ENCODE measurements at regions not wholly inside any gene's neighbourhood (a gene's known extent, or its start where the extent isn't known, plus 50 kb on each side); places are given as distances from the start of the nearest gene placed in this dataset.

GRCh38 chr6:21299216-21299615, 294.3 kb upstream of the SOX4 start:
- H3K36me3 ChIP-seq = no peaks in the 10 kb centered on the region
- no peak overlapping the region for H3K27ac ChIP-seq
- H3K4me3 ChIP-seq = no peak overlapping the region
- no peak for DNase-seq
- no peaks in the 10 kb centered on the region for H3K4me1 ChIP-seq
- TF ChIP-seq POLR2A (IDR thresholded peaks at IDR 0.05) = no peak
- no peak for TF ChIP-seq CTCF (IDR thresholded peaks at IDR 0.05)
- H3K27me3 ChIP-seq = no peaks in the 10 kb centered on the region
- H3K9me3 ChIP-seq = no peaks in the 10 kb centered on the region

- Histone ChIP-seq H3K4me3 (no peak overlapping the region), H3K27me3 (no peaks in the 10 kb centered on the region), H3K9me3 (no peaks in the 10 kb centered on the region), H3K27ac (no peak overlapping the region), H3K4me1 (no peaks in the 10 kb centered on the region), H3K36me3 (no peaks in the 10 kb centered on the region)
- no peak for TF ChIP-seq POLR2A (IDR thresholded peaks at IDR 0.05)
- TF ChIP-seq CTCF (IDR thresholded peaks at IDR 0.05) = no peak
- DNase-seq = no peak
Observed at GRCh38 chr6:21300439-21300838, 293.1 kb upstream of the SOX4 start.

GRCh38 chr6:21305893-21306332, 287.6 kb upstream of the SOX4 start:
- TF ChIP-seq POLR2A (IDR thresholded peaks at IDR 0.05) (no peak), CTCF (IDR thresholded peaks at IDR 0.05) (peak in 1 of 6 experiments; percentile 5)
- Histone ChIP-seq H3K9me3 (no peaks in the 10 kb centered on the region), H3K4me3 (no peak overlapping the region), H3K36me3 (no peaks in the 10 kb centered on the region), H3K27ac (no peak overlapping the region), H3K4me1 (no peaks in the 10 kb centered on the region), H3K27me3 (no peaks in the 10 kb centered on the region)
- no peak for DNase-seq

GRCh38 chr6:21306546-21306945, 287.0 kb upstream of the SOX4 start:
- no peak for DNase-seq
- Histone ChIP-seq H3K27me3 (no peaks in the 10 kb centered on the region), H3K4me3 (no peak overlapping the region), H3K9me3 (no peaks in the 10 kb centered on the region), H3K27ac (no peak overlapping the region), H3K4me1 (no peaks in the 10 kb centered on the region), H3K36me3 (no peaks in the 10 kb centered on the region)
- TF ChIP-seq POLR2A (IDR thresholded peaks at IDR 0.05) (no peak), CTCF (IDR thresholded peaks at IDR 0.05) (no peak)

- Histone ChIP-seq H3K27ac (no peak overlapping the region), H3K36me3 (no peaks in the 10 kb centered on the region), H3K27me3 (no peaks in the 10 kb centered on the region), H3K9me3 (no peaks in the 10 kb centered on the region), H3K4me3 (no peak overlapping the region), H3K4me1 (no peaks in the 10 kb centered on the region)
- TF ChIP-seq CTCF (IDR thresholded peaks at IDR 0.05) = no peak
- TF ChIP-seq POLR2A (IDR thresholded peaks at IDR 0.05) = no peak
- DNase-seq = no peak
Observed at GRCh38 chr6:21309807-21310221, 283.7 kb upstream of the SOX4 start.

- H3K4me3 ChIP-seq = no peak overlapping the region
- H3K27ac ChIP-seq = no peak overlapping the region
- H3K9me3 ChIP-seq = no peaks in the 10 kb centered on the region
- TF ChIP-seq CTCF (IDR thresholded peaks at IDR 0.05) (no peak), POLR2A (IDR thresholded peaks at IDR 0.05) (no peak)
- no peaks in the 10 kb centered on the region for H3K4me1 ChIP-seq
- H3K27me3 ChIP-seq = no peaks in the 10 kb centered on the region
- no peak for DNase-seq
- no peaks in the 10 kb centered on the region for H3K36me3 ChIP-seq
Observed at GRCh38 chr6:21310568-21311140, 282.9 kb upstream of the SOX4 start.

All from Peyer's patch (tissue), 4 donors.